ENCODE measurements at regions not wholly inside any gene's neighbourhood (a gene's known extent, or its start where the extent isn't known, plus 50 kb on each side); places are given as distances from the start of the nearest gene placed in this dataset.

GRCh38 chr5:130954336-130954735 lies 210.7 kb downstream of the HINT1 start:
- TF ChIP-seq, protein P1, sequence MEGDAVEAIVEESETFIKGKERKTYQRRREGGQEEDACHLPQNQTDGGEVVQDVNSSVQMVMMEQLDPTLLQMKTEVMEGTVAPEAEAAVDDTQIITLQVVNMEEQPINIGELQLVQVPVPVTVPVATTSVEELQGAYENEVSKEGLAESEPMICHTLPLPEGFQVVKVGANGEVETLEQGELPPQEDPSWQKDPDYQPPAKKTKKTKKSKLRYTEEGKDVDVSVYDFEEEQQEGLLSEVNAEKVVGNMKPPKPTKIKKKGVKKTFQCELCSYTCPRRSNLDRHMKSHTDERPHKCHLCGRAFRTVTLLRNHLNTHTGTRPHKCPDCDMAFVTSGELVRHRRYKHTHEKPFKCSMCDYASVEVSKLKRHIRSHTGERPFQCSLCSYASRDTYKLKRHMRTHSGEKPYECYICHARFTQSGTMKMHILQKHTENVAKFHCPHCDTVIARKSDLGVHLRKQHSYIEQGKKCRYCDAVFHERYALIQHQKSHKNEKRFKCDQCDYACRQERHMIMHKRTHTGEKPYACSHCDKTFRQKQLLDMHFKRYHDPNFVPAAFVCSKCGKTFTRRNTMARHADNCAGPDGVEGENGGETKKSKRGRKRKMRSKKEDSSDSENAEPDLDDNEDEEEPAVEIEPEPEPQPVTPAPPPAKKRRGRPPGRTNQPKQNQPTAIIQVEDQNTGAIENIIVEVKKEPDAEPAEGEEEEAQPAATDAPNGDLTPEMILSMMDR (IDR thresholded peaks at IDR 0.05) = no peak
- TF ChIP-seq POLR2A (IDR thresholded peaks at IDR 0.05) = no peak

All from uterus (tissue), 2 donors.